Ovary (tissue), 3 donors: ENCODE measurements at regions not wholly inside any gene's neighbourhood (a gene's known extent, or its start where the extent isn't known, plus 50 kb on each side); places are given as distances from the start of the nearest gene placed in this dataset.

Experiments
- CTCF ChIP-seq, 3 donors: fragments of 450-650 bp in 2 of 3; fragments of 200-600 bp in 1 of 3; IDR thresholded peaks; one replicate each; pipeline versions ENCODE4 v1.5.1 to v1.8.0; 2016 to 2022; ENCODE audit warnings: antibody characterized with exemption in 3 of 3, mild to moderate bottlenecking in 1 of 3
- EP300 ChIP-seq: sonication (generic); formaldehyde crosslinking; IDR thresholded peaks from one replicate; pipeline ENCODE4 v1.6.1; 2017; ENCODE audit warnings: antibody characterized with exemption
- POLR2A ChIP-seq: fragments of 450-650 bp; IDR thresholded peaks from one replicate; pipeline ENCODE4 v1.6.1; 2017; ENCODE audit warnings: antibody characterized with exemption, mild to moderate bottlenecking, moderate library complexity
- donor health status: DM: no; HTN: no; CAD: no.

- TF ChIP-seq CTCF (IDR thresholded peaks at IDR 0.05) (no peak), POLR2A (no peak), EP300 (no peak)
Measured at GRCh38 chr2:35790292-35790691, 565.3 kb upstream of the CRIM1 start.
